Stimulated activated CD8-positive, alpha-beta memory T cell treated with anti-CD3 and anti-CD28 coated beads, Interleukin-15, amount 100 ng/mL, for 48 hours (primary cell): ENCODE measurements at regions not wholly inside any gene's neighbourhood (a gene's known extent, or its start where the extent isn't known, plus 50 kb on each side); places are given as distances from the start of the nearest gene placed in this dataset.
"Not testable (repeated sequence)": the region's sequence is repeated elsewhere in the genome, so short reads cannot be mapped to it uniquely, and the experiment has no call there.

ENCODE experiments used
- DNase-seq, 2 donors: peaks; one replicate each; pipeline ENCODE4 v3.0.0-alpha.2; 2020; ENCODE audit warnings: low read depth in 2 of 2

DNA sequence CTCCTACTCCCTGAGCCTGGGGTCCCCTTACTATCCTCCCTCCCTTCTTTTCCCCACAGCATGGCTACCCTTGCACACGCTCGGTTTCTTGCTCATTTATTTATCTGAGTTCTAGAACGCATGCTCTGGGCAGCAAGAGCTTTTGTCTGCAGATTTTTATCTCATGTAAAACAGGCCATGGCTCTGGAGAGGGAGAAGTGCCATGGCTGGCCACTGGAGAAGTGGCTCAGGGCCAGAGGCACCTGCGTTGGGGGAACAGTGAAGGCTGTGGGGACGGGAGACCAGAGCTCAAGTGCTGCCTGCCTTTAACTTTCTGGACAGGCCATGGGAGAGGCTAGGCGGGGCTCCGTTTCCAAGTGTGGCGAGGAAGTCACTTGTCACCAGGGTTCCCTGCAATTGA is 177.7 kb upstream of the SULF2 start:
- DNase-seq, result no peak

DNA sequence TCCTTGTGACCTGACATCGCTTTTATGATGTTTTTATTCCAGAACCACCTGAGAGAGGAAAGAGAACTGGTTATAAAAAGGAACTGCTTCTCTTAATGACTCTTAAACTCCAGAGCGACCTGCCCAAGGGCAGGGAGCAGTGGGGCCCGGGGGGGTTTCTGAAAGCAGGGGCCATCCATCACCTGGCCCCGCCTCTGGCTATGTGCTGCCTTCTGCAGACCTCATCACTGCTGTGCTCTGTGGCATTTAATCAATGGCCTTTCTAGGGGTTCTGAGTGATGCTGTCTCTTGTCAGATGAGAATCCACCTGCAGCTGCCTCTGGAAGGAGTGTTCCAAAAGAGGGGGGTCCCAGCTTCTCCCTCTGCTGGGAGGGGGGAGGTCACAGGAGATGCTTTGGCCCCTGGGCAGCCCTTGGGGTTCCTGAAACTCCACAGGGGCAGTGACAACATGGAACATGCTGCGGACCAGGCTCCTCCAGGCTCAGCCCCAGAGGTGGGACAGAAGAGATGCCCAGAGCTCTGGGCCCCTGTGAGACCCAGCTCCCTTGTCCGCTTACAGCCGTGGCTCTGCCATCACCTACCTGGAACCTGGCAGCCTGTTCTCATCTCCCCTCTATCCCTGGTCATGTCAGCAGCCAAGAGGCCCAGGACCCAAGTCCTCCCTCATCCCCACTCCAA is 177.1 kb upstream of the SULF2 start:
- DNase-seq, result no peak

DNA sequence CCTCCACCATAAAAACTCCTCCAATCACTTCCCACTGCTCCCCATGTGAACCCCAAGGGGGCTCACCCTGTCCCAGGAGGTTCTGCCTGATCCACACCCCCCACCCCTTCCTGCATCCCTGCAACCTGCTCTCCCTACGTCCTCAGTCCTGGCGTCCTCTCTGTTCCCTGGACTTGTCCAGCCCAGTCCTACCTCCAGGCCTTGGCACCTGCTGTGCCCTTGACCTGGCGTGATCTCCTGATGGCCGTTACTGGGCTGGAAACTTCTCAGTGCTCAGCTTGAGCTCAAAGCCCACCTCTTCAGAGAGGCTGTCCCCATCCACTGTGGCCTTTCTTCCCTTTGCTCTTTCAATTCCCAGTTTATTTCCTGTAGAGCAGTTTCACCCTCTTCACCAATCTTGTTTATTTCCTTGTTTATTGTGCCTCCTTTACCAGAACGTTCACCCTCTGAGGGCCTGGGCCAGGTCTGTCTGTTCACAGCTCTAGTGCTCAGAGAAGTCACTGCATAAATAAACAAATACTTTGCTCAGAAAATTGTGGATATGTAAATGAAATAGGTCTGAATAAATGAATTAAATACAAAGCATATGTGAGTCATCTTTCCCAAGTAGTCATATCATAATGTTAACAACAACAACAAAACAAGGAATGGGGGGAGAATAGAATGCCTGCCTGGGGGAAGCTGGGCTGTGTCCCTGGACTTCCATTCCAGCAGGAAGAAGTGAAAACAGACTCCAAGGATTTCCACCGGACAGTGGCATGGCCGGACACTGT is 175.7 kb upstream of the SULF2 start:
- DNase-seq, result no peak

DNA sequence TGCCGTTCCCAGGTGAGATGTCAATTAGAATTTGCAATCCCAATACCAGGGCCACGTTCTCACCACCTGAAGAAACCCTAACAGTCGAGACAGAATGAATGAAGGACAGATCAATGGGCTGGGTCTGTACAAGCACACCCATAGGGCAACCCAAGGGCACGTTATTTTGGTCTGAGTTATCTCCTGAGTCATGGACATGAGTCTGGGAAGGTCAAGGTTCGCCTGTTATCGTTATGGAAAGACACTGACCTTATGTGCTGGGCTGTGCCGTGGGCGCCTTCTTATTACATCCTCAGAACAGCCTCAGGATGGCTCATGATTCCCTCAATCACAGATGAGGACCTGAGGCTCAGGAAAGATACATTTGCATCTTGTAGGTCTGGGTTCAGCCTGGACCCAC is 175.0 kb upstream of the SULF2 start:
- DNase-seq, result no peak

DNA sequence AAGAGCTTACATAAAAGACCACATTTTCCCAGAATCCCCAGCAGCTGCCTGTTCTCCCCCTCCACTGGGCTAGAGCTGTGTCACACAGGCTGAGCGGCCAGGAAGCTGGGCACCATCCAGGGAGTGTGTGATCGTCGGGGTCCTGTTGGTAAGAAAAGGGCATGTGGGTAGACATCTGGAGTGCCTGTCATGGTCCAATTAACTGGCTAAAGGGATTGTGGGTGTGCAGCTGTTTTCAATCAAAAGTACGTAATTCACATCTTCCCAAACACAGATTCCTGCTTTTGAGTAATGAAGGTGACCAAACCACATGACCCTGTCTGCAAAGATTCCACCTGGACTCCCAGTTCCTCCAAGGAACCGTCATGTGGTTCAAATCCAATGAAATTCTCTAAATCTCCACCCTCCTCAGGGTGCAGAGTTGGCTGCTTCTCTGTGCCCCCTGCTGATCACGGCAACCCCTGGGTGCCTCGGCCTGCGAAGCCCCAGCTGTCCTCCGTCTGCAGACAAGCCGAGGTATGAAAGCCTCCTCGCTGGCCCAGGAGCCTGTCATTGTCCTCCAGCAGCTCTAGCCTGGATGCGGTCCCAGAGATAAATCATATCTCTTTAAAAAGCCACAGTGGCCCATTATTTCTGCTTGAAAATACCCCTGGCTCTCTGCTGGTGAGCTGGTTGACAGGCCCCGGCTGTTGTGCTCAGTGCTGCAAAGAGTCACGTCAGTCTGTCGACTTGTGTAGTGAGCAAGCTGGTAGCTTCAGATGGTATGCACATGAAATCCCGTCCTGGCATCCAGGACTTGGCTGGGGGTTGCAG is 172.9 kb upstream of the SULF2 start:
- not testable (repeated sequence) for DNase-seq

DNA sequence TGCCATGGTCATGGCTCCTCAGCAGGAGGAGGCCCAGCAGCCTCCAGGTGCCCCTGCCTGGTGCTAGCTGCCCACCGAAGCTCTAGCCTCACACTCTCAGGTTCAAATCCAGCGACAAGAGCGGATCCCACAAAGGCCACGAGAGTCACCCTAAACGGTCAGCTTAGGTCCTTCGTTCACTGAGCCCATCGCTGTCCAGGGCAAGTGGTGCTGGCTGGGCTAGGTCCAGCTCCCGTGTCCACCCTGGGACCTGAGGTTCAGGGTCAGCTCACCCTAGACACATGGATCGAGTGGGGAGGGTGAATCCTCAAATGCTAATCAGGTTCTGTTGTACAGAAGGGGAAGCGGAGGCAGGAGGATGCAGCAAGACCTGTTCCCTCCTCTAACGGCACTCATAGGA is 171.9 kb upstream of the SULF2 start:
- no peak for DNase-seq

DNA sequence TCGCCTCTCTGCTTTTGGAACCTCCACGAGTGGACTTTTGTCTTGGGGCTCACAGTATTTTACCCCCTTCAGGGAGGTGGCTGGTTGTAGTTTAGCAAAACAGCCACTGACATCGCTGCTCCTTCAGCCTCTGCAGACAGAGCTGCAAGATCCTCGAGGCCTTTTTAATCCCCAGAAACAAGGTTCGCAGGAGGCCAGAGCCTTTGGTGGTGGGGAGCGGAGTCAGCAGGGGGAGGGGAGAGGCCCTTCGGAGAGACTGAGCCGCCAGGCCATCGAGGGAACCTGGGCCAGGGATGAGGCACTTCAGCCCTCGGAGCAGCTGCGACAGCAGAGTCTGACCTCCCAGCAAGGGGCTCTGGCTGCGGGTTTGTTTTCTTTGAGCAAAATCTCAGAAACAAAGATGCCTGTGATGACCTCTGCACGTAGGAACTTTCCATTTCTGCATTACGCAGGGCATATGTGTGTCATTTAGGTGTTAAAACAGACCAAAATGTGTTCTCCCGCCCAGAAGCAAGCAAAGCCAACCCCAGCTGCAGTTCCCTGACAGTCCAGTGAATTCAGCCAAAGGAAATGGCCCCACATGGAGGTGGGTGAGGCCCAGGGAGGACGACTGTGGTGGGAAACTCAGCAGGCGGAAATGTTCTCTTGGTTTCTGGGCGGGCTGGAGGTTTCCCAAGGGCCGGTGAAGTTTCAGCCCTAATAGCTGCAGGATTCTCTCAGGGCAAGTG is 171.2 kb upstream of the SULF2 start:
- no peak for DNase-seq

DNA sequence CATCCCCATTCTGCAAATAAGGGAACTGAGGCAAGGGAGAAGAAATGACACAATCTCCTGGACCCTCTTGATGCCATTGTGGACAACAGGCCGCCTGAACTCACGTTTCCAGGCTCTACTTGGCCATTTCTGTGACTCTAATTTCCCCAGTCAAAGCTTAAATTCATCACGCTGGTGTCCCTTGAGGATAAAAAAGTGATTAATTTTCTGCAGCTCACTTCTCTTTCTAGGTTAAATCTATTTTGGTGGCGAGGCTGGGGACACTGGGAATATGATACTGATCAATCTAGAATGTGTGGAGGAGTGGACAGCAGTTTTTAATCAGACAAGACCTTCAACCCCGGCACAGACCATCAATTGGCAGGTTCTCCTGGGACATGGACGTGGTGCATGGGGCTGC is 168.2 kb upstream of the SULF2 start:
- DNase-seq, result no peak

DNA sequence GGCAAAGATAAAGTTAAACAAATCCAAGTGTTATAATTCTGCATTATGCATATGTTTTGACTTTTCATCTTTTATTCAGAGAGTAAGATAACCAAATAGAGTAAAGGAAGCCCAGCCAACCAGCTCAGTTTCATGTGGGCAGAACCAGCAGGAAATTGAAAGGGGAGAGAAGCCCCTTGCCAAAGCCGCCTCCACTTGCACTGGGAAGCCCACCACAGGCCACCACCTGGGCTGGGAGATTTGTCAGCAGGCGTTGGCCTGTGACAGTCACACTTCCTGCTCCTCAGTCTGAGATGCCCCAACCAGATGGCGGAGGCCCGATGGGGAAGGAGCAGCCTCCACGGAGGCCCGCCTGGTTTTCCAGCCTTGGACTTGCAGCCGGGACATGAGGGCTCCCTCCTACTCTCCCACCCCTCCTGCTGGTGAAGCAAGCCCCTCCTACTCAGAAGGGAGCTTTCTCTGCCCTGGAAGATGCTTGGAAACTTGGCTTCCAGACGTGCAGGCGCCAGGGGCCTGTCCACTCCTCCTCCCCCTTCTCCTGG is 166.8 kb upstream of the SULF2 start:
- no peak for DNase-seq

DNA sequence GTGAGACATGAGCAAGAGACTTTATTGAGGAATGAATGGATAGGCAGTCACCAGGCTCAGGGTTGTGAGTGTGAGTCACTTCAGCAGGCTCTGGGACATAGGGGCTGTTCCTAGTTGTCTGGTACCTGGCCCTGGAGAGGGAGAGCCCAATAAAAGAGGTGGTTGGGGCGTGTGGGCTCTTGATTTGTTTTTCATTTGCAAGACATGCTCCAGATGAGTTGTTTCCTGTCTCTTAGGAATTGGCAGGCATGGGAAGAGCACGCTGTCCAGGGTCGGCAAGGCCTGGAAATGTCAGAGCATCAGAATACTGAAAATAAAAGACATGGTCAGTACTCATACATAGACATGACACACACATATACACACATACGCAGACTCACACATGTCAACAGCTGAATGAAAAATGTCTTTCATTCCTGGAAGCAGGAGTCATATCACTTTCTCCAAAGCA is 166.3 kb upstream of the SULF2 start:
- no peak for DNase-seq

DNA sequence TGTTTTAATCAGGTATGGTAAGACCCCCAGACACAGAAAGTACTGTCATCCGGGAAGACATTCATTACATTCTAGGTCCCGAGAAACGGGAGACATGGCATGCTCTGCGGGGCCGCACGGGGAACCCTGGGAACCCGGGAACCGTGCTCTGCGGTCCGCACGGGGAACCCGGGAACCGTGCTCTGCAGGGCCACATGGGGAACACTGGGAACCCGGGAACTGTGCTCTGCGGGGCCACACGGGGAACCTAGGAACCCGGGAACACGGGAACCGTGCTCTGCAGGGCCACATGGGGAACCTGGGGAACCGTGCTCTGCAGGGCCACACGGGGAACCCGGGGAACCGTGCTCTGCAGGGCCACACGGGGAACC is 165.6 kb upstream of the SULF2 start:
- DNase-seq, result no peak

DNA sequence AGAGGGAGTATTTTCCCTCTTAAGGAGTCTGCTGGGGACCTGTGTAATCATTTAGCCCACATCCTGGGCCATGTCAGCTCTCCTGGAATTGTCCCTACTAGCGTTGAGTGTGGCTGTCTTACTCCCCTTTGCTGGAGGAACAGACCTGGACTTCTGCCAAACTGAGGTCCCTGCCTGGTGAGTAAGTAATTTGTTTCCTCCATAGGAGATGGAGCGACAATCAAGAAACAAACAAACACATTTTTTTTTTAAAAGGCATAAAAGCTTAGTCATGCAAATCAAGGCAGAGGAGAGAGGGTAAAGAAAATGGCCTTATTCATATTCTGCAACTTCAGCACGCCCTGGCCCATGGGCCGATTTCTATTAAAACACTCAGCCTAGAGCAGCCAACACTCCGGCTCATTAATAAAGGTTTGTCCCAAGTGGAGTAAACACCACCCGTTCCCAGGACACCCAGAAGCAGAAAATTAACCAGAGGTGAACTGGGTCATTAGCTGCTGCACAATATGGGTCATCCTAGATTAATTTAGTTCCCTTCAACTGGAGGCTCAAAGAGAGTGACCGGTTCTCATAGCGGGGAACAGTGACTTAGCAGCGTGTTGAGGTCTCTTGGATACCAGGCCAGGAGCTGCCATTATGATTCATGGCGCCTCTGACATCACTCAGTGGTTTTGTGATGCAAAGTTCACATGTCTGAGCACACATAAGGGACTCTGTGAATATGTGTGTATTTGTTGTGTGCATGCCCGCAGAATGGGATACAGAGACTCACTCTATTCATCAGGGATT is 165.0 kb upstream of the SULF2 start:
- DNase-seq, result no peak

DNA sequence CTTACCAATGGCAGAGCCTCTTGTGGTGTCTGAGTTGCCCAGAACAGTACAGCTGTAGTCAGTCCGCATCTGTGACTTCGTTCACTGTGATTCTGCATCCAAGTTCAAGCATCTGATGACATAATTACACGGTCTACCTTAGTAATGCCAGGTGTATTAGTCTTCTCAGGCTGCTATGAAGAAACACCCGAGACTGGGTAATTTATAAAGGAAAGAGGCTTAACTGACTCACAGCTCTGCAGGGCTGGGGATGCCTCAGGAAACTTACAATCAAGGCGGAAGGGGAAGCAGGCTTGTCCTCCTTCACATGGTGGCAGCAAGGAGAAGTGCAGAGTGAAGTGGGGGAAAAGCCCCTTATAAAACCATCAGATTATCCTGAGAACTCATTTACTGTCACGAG is 163.9 kb upstream of the SULF2 start:
- no peak for DNase-seq

DNA sequence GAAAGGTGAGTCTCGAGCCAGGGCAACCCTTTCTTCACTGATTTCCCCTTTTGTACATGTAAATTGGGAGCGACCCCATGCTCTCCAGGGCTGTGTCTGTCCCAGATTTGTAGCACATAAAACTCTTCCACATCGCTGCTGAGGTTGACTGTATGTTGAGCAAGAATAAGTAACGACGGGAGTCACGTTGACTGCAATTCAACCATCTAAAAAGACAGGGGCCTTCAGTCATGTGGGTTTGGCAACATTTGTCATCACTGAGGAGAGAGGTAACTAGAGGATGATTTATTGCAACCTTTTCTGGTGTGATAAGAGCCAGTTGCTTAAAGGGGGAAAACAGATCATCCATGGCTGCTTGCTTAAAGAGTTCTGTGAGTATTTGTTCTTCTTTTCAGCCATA is 159.4 kb upstream of the SULF2 start:
- DNase-seq, result no peak

DNA sequence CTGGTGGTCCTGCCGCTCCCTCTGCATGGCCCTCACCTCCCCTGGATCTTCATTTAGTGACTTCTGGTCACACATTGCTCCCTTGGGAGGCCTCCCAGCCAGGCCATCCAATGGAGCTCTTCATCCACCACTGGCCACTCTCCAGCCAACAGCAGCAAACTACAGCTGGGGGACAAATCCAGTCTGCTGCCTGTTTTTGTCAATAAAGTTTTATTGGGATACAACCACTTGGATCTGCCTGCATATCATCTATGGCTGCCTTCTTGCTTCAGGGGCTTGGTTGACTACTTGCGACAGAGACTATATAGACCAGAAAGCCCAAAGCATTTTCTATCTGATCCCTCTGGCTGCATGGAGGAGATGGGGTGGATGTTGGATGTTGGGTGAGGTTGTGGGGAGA is 156.6 kb upstream of the SULF2 start:
- DNase-seq, result no peak

DNA sequence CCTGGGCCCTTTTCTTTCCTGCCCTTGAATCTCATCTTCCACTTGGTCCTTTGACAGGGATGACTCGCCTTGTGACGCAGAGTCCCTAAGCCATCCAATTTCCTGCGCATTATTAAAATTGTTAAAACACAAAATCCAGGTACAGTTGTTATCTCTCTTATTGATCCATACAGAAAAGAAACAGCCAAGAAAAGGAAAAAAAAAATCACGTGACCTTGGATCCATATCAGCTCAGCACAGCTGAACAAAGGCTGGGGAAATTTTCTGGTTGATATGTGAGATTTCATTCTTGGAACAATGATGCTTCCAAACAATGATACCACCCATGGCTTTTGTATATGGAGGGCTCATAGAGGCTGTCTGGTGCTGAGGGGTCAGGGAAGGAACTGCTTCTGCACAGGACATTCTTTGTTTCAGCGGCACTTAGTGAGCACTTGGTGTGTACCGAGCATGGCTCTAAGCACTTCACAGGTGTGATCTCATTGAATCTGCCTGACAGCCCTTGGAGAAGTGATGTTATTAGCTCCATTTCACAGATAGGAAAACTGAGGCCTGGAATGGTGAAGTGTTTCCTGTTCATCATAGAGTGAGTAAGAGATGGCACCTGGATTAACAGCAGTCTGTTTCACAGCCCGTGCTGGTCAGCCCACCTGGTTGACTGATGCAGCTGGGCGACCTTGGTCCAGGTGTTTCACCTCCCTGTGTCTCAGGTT is 155.0 kb upstream of the SULF2 start:
- no peak for DNase-seq

DNA sequence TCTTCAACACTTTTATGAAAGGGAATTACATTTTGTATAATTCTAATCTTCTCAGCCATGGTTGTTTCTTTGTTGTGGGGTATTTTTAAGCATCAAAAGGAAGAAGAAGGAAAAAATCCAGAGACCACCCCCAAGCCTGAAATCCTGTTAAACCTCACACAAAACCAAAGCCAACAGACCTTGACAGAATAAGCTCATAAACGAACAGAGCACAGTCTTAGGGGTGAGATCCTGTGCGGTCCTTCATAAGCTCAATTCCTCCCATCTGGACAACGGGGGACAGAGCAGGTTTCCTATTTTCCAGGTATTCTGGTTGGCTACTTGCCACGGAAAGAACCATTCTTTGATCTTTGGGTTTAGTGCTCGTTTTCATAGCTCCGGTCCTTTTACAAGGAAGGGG is 151.3 kb upstream of the SULF2 start:
- DNase-seq, result no peak

DNA sequence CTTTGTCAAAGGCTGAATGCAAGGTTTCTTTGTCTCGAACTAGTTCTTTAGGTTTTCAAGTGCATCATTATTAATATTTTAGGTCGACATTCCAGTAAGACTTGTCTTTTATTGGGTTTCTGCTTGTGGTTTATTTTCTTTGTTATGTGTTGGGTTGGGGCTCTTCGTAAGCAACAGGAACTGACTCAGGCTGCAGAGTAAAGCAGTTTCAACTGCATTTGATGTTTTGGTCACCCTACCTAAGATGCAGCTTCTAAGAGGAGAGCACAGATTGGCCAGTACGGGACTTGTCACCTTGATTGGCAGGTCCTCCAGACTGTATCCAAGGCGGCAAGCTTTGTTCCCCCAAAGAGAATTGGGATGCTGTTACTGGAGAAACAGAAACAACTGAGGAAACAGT is 149.5 kb upstream of the SULF2 start:
- no peak for DNase-seq

DNA sequence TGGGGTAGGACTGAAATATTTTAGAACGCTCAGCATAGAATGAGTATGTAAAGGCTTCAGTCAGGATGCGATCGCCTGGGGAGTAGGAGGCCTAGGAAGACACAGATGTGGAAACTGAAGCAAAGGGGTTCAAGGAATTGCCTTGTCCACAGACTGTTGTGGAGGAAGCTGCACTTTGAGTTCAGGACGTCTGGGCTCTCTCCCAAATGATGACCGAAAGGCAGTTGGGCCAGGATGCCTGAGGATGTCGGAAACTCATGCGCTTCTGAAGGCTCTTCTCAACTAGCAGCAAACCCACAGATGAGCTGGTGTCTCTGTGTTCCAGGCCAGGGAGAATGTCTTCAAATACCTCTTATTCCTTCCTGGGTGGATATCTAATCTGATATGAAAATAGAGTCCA is 146.2 kb upstream of the SULF2 start:
- no peak for DNase-seq

DNA sequence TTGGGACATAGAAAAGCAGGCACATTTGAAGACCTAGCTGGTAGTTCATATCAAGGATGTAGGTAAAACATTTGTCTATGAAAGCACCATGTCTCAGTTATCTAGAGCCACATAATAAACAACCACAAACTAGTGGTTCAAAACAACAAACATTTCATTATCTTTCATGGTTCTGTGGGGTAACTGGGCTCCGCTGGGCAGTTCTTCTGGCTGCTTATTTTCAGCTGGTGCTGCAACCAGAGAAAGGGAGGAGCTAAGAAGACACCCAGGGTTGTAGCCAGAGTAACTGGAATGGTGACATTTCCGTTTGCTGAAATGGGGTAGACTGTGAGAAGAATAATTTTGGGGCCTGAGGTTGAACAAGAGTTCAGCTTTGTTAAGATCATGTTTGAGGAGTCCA is 145.7 kb upstream of the SULF2 start:
- DNase-seq, result no peak
